Testis (tissue), 2 donors: ENCODE measurements at regions not wholly inside any gene's neighbourhood (a gene's known extent, or its start where the extent isn't known, plus 50 kb on each side); places are given as distances from the start of the nearest gene placed in this dataset.

Source experiments
- CTCF ChIP-seq, 3 experiments: fragments of 450-650 bp in 2 of 3; fragments of 200-600 bp in 1 of 3; sonication (generic) in 1 of 3; IDR thresholded peaks; one replicate each; pipeline ENCODE4 v1.5.1; 2016 to 2019; ENCODE audit warnings: antibody characterized with exemption in 3 of 3, mild to moderate bottlenecking in 2 of 3, moderate library complexity in 1 of 3
- POLR2A ChIP-seq: fragments of 450-650 bp; IDR thresholded peaks from one replicate; pipeline ENCODE4 v1.6.1; 2017; ENCODE audit warnings: antibody characterized with exemption, mild to moderate bottlenecking, moderate library complexity

GRCh38 chr7:89809291-89809690 is 345.0 kb upstream of the STEAP1 start:
- TF ChIP-seq CTCF (IDR thresholded peaks at IDR 0.05) (no peak), POLR2A (no peak)
